Panc1 (cell line): ENCODE measurements at regions not wholly inside any gene's neighbourhood (a gene's known extent, or its start where the extent isn't known, plus 50 kb on each side); places are given as distances from the start of the nearest gene placed in this dataset.

Experiments
- CTCF ChIP-seq: fragments of 450-650 bp; IDR thresholded peaks from 2 replicates; pipeline ENCODE4 v1.5.1; 2017; ENCODE audit warnings: mild to moderate bottlenecking
- POLR2AphosphoS5 ChIP-seq: IDR thresholded peaks from 2 replicates; pipeline ENCODE4 v1.6.1; 2012; ENCODE audit warnings: mild to moderate bottlenecking, low read depth, low read length, moderate library complexity
- SIN3A ChIP-seq: IDR thresholded peaks from 2 replicates; pipeline ENCODE4 v1.6.1; 2012; ENCODE audit warnings: low read depth, mild to moderate bottlenecking, low read length, moderate library complexity, borderline replicate concordance; ENCODE audit not compliant: insufficient read depth
- TCF7L2 ChIP-seq: IDR thresholded peaks from 2 replicates; pipeline ENCODE4 v1.6.1; 2011; ENCODE audit warnings: mild to moderate bottlenecking, low read depth, low read length, inconsistent platforms

GRCh38 chr4:141562649-141563048, 73.7 kb upstream of the IL15 start:
- TF ChIP-seq CTCF: no peak
- TF ChIP-seq POLR2AphosphoS5: no peak
- no peak for TF ChIP-seq TCF7L2
- no peak for TF ChIP-seq SIN3A
